HUES6 (cell line): ENCODE measurements at regions not wholly inside any gene's neighbourhood (a gene's known extent, or its start where the extent isn't known, plus 50 kb on each side); places are given as distances from the start of the nearest gene placed in this dataset.
"Not testable (repeated sequence)": the region's sequence is repeated elsewhere in the genome, so short reads cannot be mapped to it uniquely, and the experiment has no call there.

ENCODE experiments used
- H3K27ac ChIP-seq: 2 replicates; pipeline ENCODE4 v1.7.0; 2013; ENCODE audit warnings: low read depth, mild to moderate bottlenecking, low read length, inconsistent platforms
- H3K27me3 ChIP-seq: 2 replicates; pipeline ENCODE4 v1.6.1; 2013; ENCODE audit warnings: low read length; ENCODE audit not compliant: control insufficient read depth, insufficient read depth
- H3K36me3 ChIP-seq: 2 replicates; pipeline ENCODE4 v1.6.1; 2013; ENCODE audit warnings: low read length; ENCODE audit not compliant: control insufficient read depth, insufficient read depth
- H3K4me1 ChIP-seq: 2 replicates; pipeline ENCODE4 v1.6.1; 2013; ENCODE audit warnings: low read length; ENCODE audit not compliant: control insufficient read depth, insufficient read depth
- H3K4me3 ChIP-seq: 2 replicates; pipeline ENCODE4 v1.5.1; 2013; ENCODE audit warnings: low read depth, low read length
- H3K9ac ChIP-seq: one replicate; pipeline ENCODE4 v1.6.1; 2013; ENCODE audit warnings: mild to moderate bottlenecking, low read length
- H3K9me3 ChIP-seq: 2 replicates; pipeline ENCODE4 v1.6.1; 2013; ENCODE audit warnings: low read depth, low read length; ENCODE audit not compliant: control insufficient read depth, insufficient read depth

GRCh38 chr2:34822616-34823015 is 1223.5 kb upstream of the FAM98A start:
- no peak overlapping the region for H3K9ac ChIP-seq
- H3K4me3 ChIP-seq = no peak overlapping the region
- no peaks in the 10 kb centered on the region for H3K4me1 ChIP-seq
- H3K36me3 ChIP-seq = no peaks in the 10 kb centered on the region
- H3K9me3 ChIP-seq = no peaks in the 10 kb centered on the region
- no peak overlapping the region for H3K27ac ChIP-seq
- no peaks in the 10 kb centered on the region for H3K27me3 ChIP-seq

GRCh38 chr2:34815052-34815741 is 1216.1 kb upstream of the FAM98A start:
- no peaks in the 10 kb centered on the region for H3K9me3 ChIP-seq
- H3K9ac ChIP-seq = no peak overlapping the region
- H3K4me1 ChIP-seq = no peaks in the 10 kb centered on the region
- no peaks in the 10 kb centered on the region for H3K27me3 ChIP-seq
- no peak overlapping the region for H3K4me3 ChIP-seq
- no peak overlapping the region for H3K27ac ChIP-seq
- H3K36me3 ChIP-seq = no peaks in the 10 kb centered on the region

GRCh38 chr2:34810456-34810855 is 1211.4 kb upstream of the FAM98A start:
- no peaks in the 10 kb centered on the region for H3K9me3 ChIP-seq
- no peaks in the 10 kb centered on the region for H3K27me3 ChIP-seq
- no peak overlapping the region for H3K9ac ChIP-seq
- H3K4me3 ChIP-seq = no peak overlapping the region
- no peaks in the 10 kb centered on the region for H3K36me3 ChIP-seq
- H3K27ac ChIP-seq = no peak overlapping the region
- H3K4me1 ChIP-seq = no peaks in the 10 kb centered on the region

GRCh38 chr2:34808426-34808825 is 1209.3 kb upstream of the FAM98A start:
- Histone ChIP-seq H3K9me3 (no peaks in the 10 kb centered on the region), H3K4me3 (no peak overlapping the region), H3K4me1 (no peaks in the 10 kb centered on the region), H3K36me3 (no peaks in the 10 kb centered on the region), H3K27ac (no peak overlapping the region), H3K9ac (no peak overlapping the region), H3K27me3 (no peaks in the 10 kb centered on the region)

GRCh38 chr2:34806891-34807290 is 1207.8 kb upstream of the FAM98A start:
- Histone ChIP-seq H3K27ac (no peak overlapping the region), H3K4me3 (no peak overlapping the region), H3K9ac (no peak overlapping the region), H3K9me3 (no peaks in the 10 kb centered on the region), H3K36me3 (no peaks in the 10 kb centered on the region), H3K27me3 (no peaks in the 10 kb centered on the region), H3K4me1 (no peaks in the 10 kb centered on the region)

- Histone ChIP-seq H3K27me3 (no peaks in the 10 kb centered on the region), H3K27ac (no peak overlapping the region), H3K4me3 (no peak overlapping the region), H3K36me3 (no peaks in the 10 kb centered on the region), H3K9ac (no peak overlapping the region), H3K4me1 (no peaks in the 10 kb centered on the region), H3K9me3 (no peaks in the 10 kb centered on the region)
These were observed 1207.3 kb upstream of the FAM98A start for GRCh38 chr2:34806396-34806795.

- Histone ChIP-seq H3K9me3 (no peaks in the 10 kb centered on the region), H3K9ac (no peak overlapping the region), H3K4me3 (no peak overlapping the region), H3K4me1 (peaks cover 6% of the 10 kb centered on the region; the same call in 1 of the 2 replicates), H3K36me3 (no peaks in the 10 kb centered on the region), H3K27ac (no peak overlapping the region), H3K27me3 (no peaks in the 10 kb centered on the region)
These were observed 1200.5 kb upstream of the FAM98A start for GRCh38 chr2:34799556-34799955.

- H3K27ac ChIP-seq, H3K36me3 ChIP-seq, H3K27me3 ChIP-seq, H3K4me1 ChIP-seq, H3K4me3 ChIP-seq, H3K9ac ChIP-seq, H3K9me3 ChIP-seq: not testable (repeated sequence)
These were observed 1196.5 kb upstream of the FAM98A start for GRCh38 chr2:34795586-34795985.

GRCh38 chr2:34789169-34789568 is 1190.1 kb upstream of the FAM98A start:
- H3K9ac ChIP-seq = no peak overlapping the region
- H3K36me3 ChIP-seq = no peaks in the 10 kb centered on the region; the same call in 1 of the 2 replicates
- no peaks in the 10 kb centered on the region for H3K9me3 ChIP-seq
- H3K27ac ChIP-seq = no peak overlapping the region
- no peak overlapping the region; the same call in 1 of the 2 replicates for H3K4me3 ChIP-seq
- no peaks in the 10 kb centered on the region for H3K4me1 ChIP-seq
- no peaks in the 10 kb centered on the region for H3K27me3 ChIP-seq

GRCh38 chr2:34787341-34787740 is 1188.2 kb upstream of the FAM98A start:
- no peak overlapping the region for H3K4me3 ChIP-seq
- H3K27ac ChIP-seq = no peak overlapping the region
- H3K36me3 ChIP-seq = no peaks in the 10 kb centered on the region; the same call in 1 of the 2 replicates
- H3K27me3 ChIP-seq = no peaks in the 10 kb centered on the region
- H3K4me1 ChIP-seq = no peaks in the 10 kb centered on the region
- no peaks in the 10 kb centered on the region for H3K9me3 ChIP-seq
- no peak overlapping the region for H3K9ac ChIP-seq

- Histone ChIP-seq H3K9ac (no peak overlapping the region), H3K4me1 (no peaks in the 10 kb centered on the region), H3K36me3 (no peaks in the 10 kb centered on the region), H3K27ac (no peak overlapping the region), H3K27me3 (no peaks in the 10 kb centered on the region), H3K4me3 (no peak overlapping the region), H3K9me3 (0 out of 2 replicates have a peak, but pooled peaks cover 1% of the 10 kb centered on the region)
These were observed 1186.2 kb upstream of the FAM98A start for GRCh38 chr2:34785206-34785785.
